Aorta (tissue), 5 donors: ENCODE measurements at regions not wholly inside any gene's neighbourhood (a gene's known extent, or its start where the extent isn't known, plus 50 kb on each side); places are given as distances from the start of the nearest gene placed in this dataset.

Source experiments
- ATAC-seq: fragments of 200-7000 bp; cut with Tn5 transposase; one replicate; pipeline ENCODE4 v1.9.1; 2022; ENCODE audit warnings: moderate library complexity; ENCODE audit not compliant: low FRiP score
- DNase-seq, 2 donors: peaks; one replicate each; pipeline ENCODE4 v3.0.0-alpha.2; 2020
- H3K27ac ChIP-seq, 2 donors: one replicate each; pipeline ENCODE4 v1.5.1; 2013; ENCODE audit warnings: low read length in 2 of 2, mild to moderate bottlenecking in 2 of 2, moderate library complexity in 2 of 2, control low read depth in 1 of 2, inconsistent platforms in 1 of 2, low read depth in 1 of 2
- H3K27me3 ChIP-seq, 2 donors: one replicate each; pipeline ENCODE4 v1.6.1; 2013; ENCODE audit warnings: control low read depth in 1 of 2, low read length in 1 of 2, mild to moderate bottlenecking in 1 of 2, moderate library complexity in 1 of 2; ENCODE audit not compliant: insufficient read depth in 2 of 2, control insufficient read depth in 1 of 2
- H3K36me3 ChIP-seq, 2 donors: one replicate each; pipeline ENCODE4 v1.6.1; 2013; ENCODE audit warnings: control low read depth in 1 of 2, low read length in 1 of 2, mild to moderate bottlenecking in 1 of 2; ENCODE audit not compliant: insufficient read depth in 2 of 2, control insufficient read depth in 1 of 2
- H3K4me1 ChIP-seq, 2 donors: one replicate each; pipeline ENCODE4 v1.6.1; 2013; ENCODE audit warnings: low read length in 2 of 2, control low read depth in 1 of 2, mild to moderate bottlenecking in 1 of 2, moderate library complexity in 1 of 2; ENCODE audit not compliant: insufficient read depth in 2 of 2, control insufficient read depth in 1 of 2
- H3K4me3 ChIP-seq, 2 donors: one replicate each; pipeline ENCODE4 v1.5.1; 2013; ENCODE audit warnings: low read length in 2 of 2, control low read depth in 1 of 2, mild to moderate bottlenecking in 1 of 2
- H3K9me3 ChIP-seq: one replicate; pipeline ENCODE4 v1.6.1; 2013; ENCODE audit warnings: mild to moderate bottlenecking, low read length; ENCODE audit not compliant: control insufficient read depth
- WGBS, 2 donors: extraction: QIAGEN DNeasy Blood & Tissue Kit; methylation state at CpG; one replicate each; pipeline ENCODE4 v1.1.7; 2013; 5-methylcytosine and 5-hydroxymethylcytosine counted together
- intact Hi-C, 2 donors: fragments of 100-400 bp; cut with DNase I; formaldehyde crosslinking; loops; one replicate each; pipeline versions ENCODE4 v1.14.2 to v1.15.0; 2022
- donor health status: healthy with polysubstance abuse.
- donor health status: Bipolar disorder and iron deficiency.
- donor health status: DM: no; HTN: no; CAD: no.
- donor health status: DM: no; HTN: no; CAD: no.
- donor health status: DM: yes; HTN: yes; CAD: no.

DNA sequence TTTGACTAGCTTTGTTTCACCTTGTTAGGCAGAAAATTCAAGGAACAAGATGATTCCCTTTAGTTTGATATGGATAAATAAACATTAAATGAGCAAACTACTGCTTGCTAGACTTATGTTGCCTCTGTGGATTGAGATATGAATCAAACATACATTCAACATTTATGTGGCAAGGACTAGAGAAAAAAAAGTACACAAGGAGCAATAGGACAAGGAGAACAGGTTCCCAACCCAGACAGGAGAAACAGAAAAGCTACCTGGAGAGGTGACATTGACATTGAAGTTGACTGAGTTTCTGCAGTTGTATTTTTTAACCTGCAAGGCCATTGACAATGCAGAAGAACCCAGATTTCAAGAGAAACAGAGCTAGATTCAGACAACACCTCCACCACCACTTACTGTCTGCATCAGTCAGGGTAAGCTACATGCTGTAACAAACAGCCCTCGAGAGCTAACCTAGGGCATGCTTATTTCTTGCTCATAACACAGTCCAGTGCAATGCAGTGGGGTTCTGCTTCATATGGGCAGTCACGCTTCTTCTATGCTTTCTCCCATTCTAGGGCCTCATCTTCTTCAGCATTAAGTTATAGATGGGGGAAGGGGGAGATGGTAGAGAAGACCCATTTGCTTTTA, 180.9 kb upstream of the LYZL1 start:
- Histone ChIP-seq H3K27ac (no peak overlapping the region), H3K4me1 (peaks cover 0 to 3% of the 10 kb centered on the region in 2 donors), H3K27me3 (peaks cover 0 to 1% of the 10 kb centered on the region in 2 donors), H3K9me3 (no peaks in the 10 kb centered on the region), H3K36me3 (no peaks in the 10 kb centered on the region), H3K4me3 (no peak overlapping the region)
- intact Hi-C loops = no loop called here
- no peak for DNase-seq
- ATAC-seq = no peak
- WGBS, 2 donors = 98 to 100% methylated on average over 2 of the region's 2 CpGs

DNA sequence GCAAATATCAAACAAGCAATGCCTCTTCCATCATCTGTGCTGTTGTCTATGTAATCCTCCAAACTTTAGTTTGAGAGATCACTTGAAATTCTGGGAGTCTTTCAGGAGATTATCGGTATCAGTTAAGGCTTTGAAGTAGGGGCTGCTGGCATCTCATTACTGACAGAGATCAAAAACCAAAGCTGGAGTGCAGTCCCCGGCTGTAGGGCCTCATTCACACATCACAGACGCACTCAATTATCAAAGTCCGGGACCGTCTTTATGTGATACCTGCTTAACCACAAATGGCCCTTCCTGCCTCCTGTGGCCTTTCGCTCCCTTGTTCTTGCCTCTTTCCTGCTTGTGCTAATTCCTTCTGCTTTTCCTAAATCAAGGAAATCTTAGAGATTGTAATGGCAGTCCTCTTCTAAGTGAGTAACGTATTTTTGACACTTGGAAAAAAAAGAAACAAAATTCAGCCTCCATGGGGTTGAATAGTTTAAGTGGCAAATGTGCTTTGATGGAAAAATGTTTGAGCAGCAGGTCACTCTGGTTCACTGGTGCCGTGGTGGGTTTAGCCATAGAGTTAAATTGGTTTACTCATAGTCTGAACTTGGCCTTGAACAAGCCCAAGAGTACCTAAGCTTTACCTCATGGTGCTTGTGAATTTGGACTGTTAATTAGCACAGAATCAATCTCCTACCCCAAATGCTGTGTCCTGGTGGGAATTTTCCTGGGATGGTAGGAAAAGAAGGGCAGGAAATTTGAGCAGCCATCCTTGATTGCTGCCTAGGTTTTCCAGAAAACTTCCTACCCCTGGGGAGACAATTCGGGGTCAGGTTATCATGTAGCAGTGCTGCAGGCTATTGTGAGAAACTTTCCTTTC, 178.9 kb upstream of the LYZL1 start:
- WGBS, 2 donors = 97% methylated on average over 9 of the region's 9 CpGs
- ATAC-seq (no peak), DNase-seq (no peak)

DNA sequence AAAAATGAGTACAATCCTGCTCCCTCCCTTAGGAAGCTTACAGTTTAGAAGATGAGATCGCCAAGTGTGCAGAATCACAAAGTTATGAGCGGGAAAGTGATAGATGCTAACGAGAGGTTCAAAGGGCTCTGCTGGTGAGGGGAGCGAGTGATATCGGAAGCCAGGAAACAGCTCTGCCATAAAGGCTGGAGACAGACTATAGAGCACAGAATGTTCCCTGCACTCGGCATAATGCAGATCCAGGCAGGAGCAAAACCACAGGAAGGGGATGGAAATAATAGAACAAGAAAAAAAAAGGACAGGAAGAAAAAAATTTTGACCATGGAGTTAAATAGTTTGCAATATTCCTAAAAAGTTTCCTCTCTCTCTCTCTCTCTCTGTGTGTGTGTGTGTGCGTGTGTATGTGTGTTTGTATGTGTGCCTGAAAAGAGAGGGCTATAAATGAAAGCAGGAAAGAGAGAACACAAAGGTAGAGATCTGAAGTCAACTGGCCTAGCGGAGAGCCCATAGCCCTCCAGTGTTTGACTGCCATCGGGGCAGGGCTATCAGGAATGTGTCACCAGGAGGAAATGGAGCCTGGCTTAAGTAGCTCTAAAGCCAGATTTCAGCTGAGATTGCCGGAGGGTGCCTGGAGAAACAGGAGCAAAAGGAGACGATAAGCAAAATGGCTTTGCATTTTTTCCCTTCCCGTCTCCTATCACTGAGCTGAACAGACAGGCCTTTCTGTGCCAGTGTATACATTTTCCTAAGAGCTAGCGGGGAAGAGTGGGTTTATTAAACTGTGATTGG, 175.8 kb upstream of the LYZL1 start:
- Histone ChIP-seq H3K27me3 (peaks cover 0 to 1% of the 10 kb centered on the region in 2 donors), H3K4me1 (no peaks in the 10 kb centered on the region), H3K27ac (no peak overlapping the region), H3K9me3 (peaks cover 6% of the 10 kb centered on the region), H3K36me3 (no peaks in the 10 kb centered on the region), H3K4me3 (no peak overlapping the region)
- intact Hi-C loops = no loop called here
- 72 to 76% methylated on average over 12 to 13 of the region's 13 CpGs for WGBS, 2 donors
- no peak for DNase-seq
- no peak for ATAC-seq

More for the DNA sequence above, 178.9 kb upstream of the LYZL1 start:
- H3K4me3 ChIP-seq = no peak overlapping the region
- no peaks in the 10 kb centered on the region for H3K9me3 ChIP-seq
- H3K27me3 ChIP-seq = peaks cover 0 to 1% of the 10 kb centered on the region in 2 donors
- H3K4me1 ChIP-seq = no peaks in the 10 kb centered on the region
- H3K36me3 ChIP-seq = no peaks in the 10 kb centered on the region
- no peak overlapping the region for H3K27ac ChIP-seq
- intact Hi-C loops = no loop called here

DNA sequence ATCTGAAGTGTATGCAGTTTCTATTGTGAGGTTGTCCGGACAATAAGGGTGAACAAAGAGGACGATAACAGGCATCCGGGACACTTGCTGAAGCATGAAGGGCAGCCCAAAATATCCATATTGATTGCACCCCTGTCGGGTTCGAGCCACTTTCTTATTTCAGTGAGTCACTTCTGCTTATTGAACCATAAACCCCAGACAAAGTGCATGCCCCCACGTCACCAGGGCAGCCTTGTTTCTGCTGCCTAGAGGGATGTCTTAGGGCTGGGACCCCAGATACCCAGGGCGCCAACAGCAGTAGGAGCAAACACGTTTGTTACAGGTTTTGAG, 175.3 kb upstream of the LYZL1 start:
- Histone ChIP-seq H3K4me1 (no peaks in the 10 kb centered on the region), H3K27ac (no peak overlapping the region), H3K9me3 (peaks cover 6% of the 10 kb centered on the region), H3K27me3 (peaks cover 0 to 1% of the 10 kb centered on the region in 2 donors), H3K4me3 (no peak overlapping the region), H3K36me3 (no peaks in the 10 kb centered on the region)
- ATAC-seq (no peak), DNase-seq (no peak)
- intact Hi-C loops = no loop called here
- WGBS, 2 donors = 75 to 86% methylated on average over 8 of the region's 8 CpGs

DNA sequence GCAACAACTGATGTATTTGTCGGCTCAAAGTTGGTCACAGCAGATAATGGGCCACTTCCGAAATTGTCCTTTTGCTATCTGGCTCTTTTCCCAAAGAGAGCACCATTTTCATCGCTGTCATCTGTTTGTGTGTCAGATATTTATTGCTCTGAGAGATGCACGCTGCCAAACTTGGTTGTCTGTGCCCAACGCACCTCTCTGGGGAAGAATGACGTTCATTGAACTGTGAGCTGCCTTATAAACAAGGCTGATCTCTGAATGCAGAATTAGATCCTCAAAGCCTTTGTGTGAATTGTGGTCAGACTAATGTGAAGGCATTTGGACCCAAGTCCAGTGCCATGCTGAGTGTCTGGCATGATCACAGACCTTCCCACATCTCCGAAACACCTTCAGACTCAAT, 174.7 kb upstream of the LYZL1 start:
- H3K4me1 ChIP-seq = no peaks in the 10 kb centered on the region
- peaks cover 0 to 1% of the 10 kb centered on the region in 2 donors for H3K27me3 ChIP-seq
- WGBS, 2 donors = 94 to 96% methylated on average over 7 of the region's 7 CpGs
- no peak for ATAC-seq
- H3K27ac ChIP-seq = no peak overlapping the region
- no peak for DNase-seq
- no peak overlapping the region for H3K4me3 ChIP-seq
- intact Hi-C loops = no loop called here
- H3K36me3 ChIP-seq = no peaks in the 10 kb centered on the region
- peaks cover 6% of the 10 kb centered on the region for H3K9me3 ChIP-seq

DNA sequence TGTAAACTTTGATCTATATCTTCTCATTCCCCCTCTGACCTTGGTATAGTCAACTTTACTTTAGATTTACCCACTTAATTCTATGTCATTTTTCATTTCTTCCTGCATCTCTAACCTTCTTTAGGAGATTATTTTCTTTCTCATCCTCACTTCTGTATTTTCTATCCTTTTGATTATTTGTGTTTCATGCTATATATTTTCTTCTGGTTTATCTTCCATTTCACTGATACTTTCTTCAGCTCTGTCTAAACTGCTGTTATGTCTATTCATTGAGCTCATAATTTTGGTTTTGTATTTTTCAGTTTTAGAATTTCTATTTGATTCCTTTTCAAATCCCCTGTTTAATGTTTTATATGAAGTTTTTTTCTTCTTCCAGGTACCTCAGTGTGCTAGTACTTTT, 171.1 kb upstream of the LYZL1 start:
- ATAC-seq = no peak
- no peak for DNase-seq
- no peak overlapping the region for H3K4me3 ChIP-seq
- no peaks in the 10 kb centered on the region for H3K27me3 ChIP-seq
- intact Hi-C loops = no loop called here
- no peaks in the 10 kb centered on the region for H3K4me1 ChIP-seq
- peaks cover 6% of the 10 kb centered on the region for H3K9me3 ChIP-seq
- no peak overlapping the region for H3K27ac ChIP-seq
- no peaks in the 10 kb centered on the region for H3K36me3 ChIP-seq

DNA sequence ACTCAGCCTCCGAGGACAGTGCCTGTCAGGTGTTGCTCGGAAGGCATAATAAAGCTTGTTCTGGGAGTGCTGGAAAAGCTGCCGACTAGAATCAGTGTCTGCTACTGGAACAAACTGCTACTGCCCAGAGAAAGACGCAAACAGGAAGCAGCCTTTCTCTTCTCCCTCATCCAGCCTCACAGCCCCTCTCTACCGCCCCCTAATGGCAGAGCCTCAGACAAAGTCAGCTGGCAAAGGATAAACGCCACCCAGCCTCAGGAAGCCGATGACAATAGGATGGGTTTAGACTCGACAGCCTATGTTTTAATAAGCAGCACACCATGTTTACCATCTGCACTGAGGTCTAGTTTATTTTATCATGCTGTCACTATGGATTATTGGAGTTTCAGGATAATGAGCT, 169.5 kb upstream of the LYZL1 start:
- Histone ChIP-seq H3K4me1 (no peaks in the 10 kb centered on the region), H3K27ac (no peak overlapping the region), H3K9me3 (peaks cover 6% of the 10 kb centered on the region), H3K4me3 (no peak overlapping the region), H3K27me3 (no peaks in the 10 kb centered on the region), H3K36me3 (no peaks in the 10 kb centered on the region)
- intact Hi-C loops = no loop called here
- ATAC-seq = no peak
- no peak for DNase-seq
- 65 to 68% methylated on average over 8 of the region's 8 CpGs for WGBS, 2 donors

DNA sequence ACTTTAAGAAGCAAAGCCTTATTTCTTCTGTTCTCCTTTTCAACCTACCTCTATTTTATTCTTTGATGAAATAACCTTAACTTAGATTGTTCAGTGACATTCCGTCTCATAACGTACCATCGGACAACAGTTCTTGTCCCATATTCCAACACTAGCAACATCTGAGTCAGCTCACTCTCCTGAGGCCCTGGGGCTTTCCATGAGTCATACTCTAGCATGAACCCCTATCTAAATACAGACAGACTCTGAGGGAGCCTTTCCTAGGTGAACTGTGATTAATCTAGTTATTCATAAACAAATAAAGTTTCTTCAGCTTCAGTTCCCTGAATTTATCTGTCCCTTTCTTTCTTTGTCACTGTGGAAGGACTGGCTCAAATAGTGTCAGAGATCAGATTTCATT, 168.7 kb upstream of the LYZL1 start:
- intact Hi-C loops = no loop called here
- H3K27ac ChIP-seq = no peak overlapping the region
- WGBS, 2 donors = 80 to 81% methylated on average over 3 of the region's 3 CpGs
- no peaks in the 10 kb centered on the region for H3K4me1 ChIP-seq
- no peaks in the 10 kb centered on the region for H3K27me3 ChIP-seq
- H3K36me3 ChIP-seq = no peaks in the 10 kb centered on the region
- peaks cover 5% of the 10 kb centered on the region for H3K9me3 ChIP-seq
- H3K4me3 ChIP-seq = no peak overlapping the region
- ATAC-seq (no peak), DNase-seq (no peak)
